ENCODE measurements at regions not wholly inside any gene's neighbourhood (a gene's known extent, or its start where the extent isn't known, plus 50 kb on each side); places are given as distances from the start of the nearest gene placed in this dataset.

DNA sequence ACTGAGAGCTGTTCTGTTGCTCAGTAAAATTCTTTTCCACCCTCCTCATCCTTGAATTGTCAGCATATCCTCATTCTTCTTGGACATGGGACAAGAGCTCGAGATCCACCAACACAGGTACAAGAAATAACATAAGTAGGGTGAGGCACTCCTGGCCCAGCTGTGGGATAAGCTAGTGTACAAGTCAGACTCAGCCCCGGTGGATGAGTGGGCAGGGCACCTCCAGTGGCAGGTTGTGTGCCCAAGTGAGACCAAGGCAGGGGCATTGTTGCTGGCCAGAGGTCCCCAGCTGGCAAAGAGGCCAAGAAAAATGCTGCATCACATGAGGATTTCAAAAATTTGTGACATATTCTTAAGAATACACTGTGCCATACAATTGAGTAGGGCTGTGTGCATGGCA, 402.0 kb upstream of the ZWINT start:
- Mint-ChIP-seq H3K36me3 (ENCODE audit: low read depth, unreplicated experiment) (peaks cover 4% of the 10 kb centered on the region), H3K4me3 (ENCODE audit: unreplicated experiment) (no peak overlapping the region), H3K9me3 (ENCODE audit: unreplicated experiment) (no peaks in the 10 kb centered on the region), H3K27me3 (ENCODE audit: unreplicated experiment) (no peaks in the 10 kb centered on the region), H3K27ac (ENCODE audit: unreplicated experiment) (no peak overlapping the region), H3K4me1 (ENCODE audit: unreplicated experiment) (no peaks in the 10 kb centered on the region)
- TF ChIP-seq, protein P1, sequence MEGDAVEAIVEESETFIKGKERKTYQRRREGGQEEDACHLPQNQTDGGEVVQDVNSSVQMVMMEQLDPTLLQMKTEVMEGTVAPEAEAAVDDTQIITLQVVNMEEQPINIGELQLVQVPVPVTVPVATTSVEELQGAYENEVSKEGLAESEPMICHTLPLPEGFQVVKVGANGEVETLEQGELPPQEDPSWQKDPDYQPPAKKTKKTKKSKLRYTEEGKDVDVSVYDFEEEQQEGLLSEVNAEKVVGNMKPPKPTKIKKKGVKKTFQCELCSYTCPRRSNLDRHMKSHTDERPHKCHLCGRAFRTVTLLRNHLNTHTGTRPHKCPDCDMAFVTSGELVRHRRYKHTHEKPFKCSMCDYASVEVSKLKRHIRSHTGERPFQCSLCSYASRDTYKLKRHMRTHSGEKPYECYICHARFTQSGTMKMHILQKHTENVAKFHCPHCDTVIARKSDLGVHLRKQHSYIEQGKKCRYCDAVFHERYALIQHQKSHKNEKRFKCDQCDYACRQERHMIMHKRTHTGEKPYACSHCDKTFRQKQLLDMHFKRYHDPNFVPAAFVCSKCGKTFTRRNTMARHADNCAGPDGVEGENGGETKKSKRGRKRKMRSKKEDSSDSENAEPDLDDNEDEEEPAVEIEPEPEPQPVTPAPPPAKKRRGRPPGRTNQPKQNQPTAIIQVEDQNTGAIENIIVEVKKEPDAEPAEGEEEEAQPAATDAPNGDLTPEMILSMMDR (IDR thresholded peaks at IDR 0.05; ENCODE audit: unreplicated experiment), result no peak
- DNase-seq (ENCODE audit: low spot score), result no peak

DNA sequence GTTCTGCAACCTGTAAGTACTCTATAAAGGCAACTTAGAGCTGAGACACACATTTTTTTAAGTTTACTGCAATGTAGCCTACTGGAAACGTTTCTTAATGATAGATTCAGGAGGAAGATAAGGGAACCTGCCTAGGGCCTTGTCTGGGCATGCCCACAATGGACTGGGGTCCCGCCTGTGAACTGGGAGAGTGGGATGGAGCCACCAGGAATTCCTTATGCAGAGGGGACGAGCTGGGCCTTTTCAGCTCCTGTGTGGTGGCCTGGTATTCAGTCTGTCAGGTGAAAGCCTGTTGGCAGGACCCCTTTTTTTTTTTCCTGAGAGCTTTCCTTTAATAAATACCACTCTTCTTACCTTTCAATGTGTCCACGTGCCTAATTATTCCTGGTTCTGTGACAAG, 384.4 kb upstream of the ZWINT start:
- TF ChIP-seq, protein P1 (IDR thresholded peaks at IDR 0.05; ENCODE audit: unreplicated experiment), result no peak
- no peaks in the 10 kb centered on the region for H3K27me3 Mint-ChIP-seq (ENCODE audit: unreplicated experiment)
- no peaks in the 10 kb centered on the region for H3K9me3 Mint-ChIP-seq (ENCODE audit: unreplicated experiment)
- H3K4me3 Mint-ChIP-seq (ENCODE audit: unreplicated experiment), result no peak overlapping the region
- H3K27ac Mint-ChIP-seq (ENCODE audit: unreplicated experiment), result no peak overlapping the region
- H3K4me1 Mint-ChIP-seq (ENCODE audit: unreplicated experiment), result no peaks in the 10 kb centered on the region
- no peaks in the 10 kb centered on the region for H3K36me3 Mint-ChIP-seq (ENCODE audit: low read depth, unreplicated experiment)
- no peak for DNase-seq (ENCODE audit: low spot score)

DNA sequence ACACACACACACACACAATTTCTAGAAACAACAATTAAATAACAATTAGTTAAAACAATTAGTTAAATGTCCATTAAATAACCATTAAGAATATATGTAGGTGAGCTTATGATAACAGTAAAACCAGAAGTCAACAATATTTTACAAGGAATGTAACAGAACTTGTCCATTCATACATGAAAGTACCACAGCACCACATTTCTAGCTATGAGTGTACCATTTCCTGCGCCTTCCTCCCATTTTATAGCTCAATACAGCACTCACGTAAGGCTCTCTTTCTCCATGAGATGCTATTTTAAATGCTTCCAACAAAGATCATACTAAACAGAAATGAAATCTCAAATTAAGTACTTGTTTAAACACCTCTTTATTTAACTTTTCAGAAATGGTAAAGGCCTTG, 367.3 kb upstream of the ZWINT start:
- H3K4me3 Mint-ChIP-seq (ENCODE audit: unreplicated experiment), result no peak overlapping the region
- no peaks in the 10 kb centered on the region for H3K9me3 Mint-ChIP-seq (ENCODE audit: unreplicated experiment)
- no peak for DNase-seq (ENCODE audit: low spot score)
- H3K36me3 Mint-ChIP-seq (ENCODE audit: low read depth, unreplicated experiment), result no peaks in the 10 kb centered on the region
- no peaks in the 10 kb centered on the region for H3K4me1 Mint-ChIP-seq (ENCODE audit: unreplicated experiment)
- TF ChIP-seq, protein P1 (IDR thresholded peaks at IDR 0.05; ENCODE audit: unreplicated experiment), result no peak
- no peaks in the 10 kb centered on the region for H3K27me3 Mint-ChIP-seq (ENCODE audit: unreplicated experiment)
- H3K27ac Mint-ChIP-seq (ENCODE audit: unreplicated experiment), result no peak overlapping the region

DNA sequence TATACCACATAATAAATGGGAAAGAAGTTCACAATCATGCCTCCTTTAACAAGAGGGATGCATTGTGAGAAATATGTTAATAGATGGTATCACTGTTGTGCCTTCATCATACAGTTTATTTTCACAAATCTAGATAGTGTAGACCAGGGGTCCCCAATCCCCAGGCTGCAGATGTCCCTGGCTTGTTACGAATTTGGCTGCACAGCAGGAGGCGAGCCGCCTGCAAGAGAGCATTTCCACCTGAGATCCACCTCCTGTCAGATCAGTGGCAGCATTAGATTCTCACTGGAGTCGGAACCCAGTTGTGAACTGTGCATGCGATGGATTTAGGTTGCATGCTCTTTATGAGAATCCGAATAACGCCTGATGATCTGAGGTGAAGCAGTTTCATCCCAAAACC, 361.9 kb upstream of the ZWINT start:
- Mint-ChIP-seq H3K4me3 (ENCODE audit: unreplicated experiment) (no peak overlapping the region), H3K36me3 (ENCODE audit: low read depth, unreplicated experiment) (no peaks in the 10 kb centered on the region), H3K27me3 (ENCODE audit: unreplicated experiment) (no peaks in the 10 kb centered on the region), H3K4me1 (ENCODE audit: unreplicated experiment) (no peaks in the 10 kb centered on the region), H3K27ac (ENCODE audit: unreplicated experiment) (no peak overlapping the region), H3K9me3 (ENCODE audit: unreplicated experiment) (no peaks in the 10 kb centered on the region)
- TF ChIP-seq, protein P1 (IDR thresholded peaks at IDR 0.05; ENCODE audit: unreplicated experiment), result no peak
- no peak for DNase-seq (ENCODE audit: low spot score)

DNA sequence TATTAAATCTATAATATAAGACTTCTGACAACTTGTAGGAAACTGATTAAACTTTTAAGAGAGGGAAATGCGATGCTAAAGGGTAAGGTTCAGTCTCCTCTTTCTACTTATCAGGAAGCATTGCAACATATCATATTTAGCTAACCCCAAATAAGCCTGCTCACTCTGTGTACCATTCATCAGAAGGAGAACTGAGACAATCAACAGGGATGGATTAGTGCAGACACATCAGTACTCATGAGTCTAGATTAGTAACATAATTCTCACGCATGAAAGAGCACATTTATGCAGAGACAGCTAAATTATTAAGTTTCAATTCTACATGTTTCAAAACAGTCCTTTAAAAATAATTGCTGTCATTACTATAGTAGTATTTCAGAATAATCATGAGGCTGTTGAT, 354.2 kb upstream of the ZWINT start:
- Mint-ChIP-seq H3K4me1 (ENCODE audit: unreplicated experiment) (no peaks in the 10 kb centered on the region), H3K36me3 (ENCODE audit: low read depth, unreplicated experiment) (no peaks in the 10 kb centered on the region), H3K9me3 (ENCODE audit: unreplicated experiment) (no peaks in the 10 kb centered on the region), H3K4me3 (ENCODE audit: unreplicated experiment) (no peak overlapping the region), H3K27ac (ENCODE audit: unreplicated experiment) (no peak overlapping the region), H3K27me3 (ENCODE audit: unreplicated experiment) (no peaks in the 10 kb centered on the region)
- no peak for DNase-seq (ENCODE audit: low spot score)
- TF ChIP-seq, protein P1 (IDR thresholded peaks at IDR 0.05; ENCODE audit: unreplicated experiment), result no peak

All from endothelial cell (in vitro differentiated cells).